IPS DF 4.7 (cell line): ENCODE measurements at regions not wholly inside any gene's neighbourhood (a gene's known extent, or its start where the extent isn't known, plus 50 kb on each side); places are given as distances from the start of the nearest gene placed in this dataset.
"Not testable (repeated sequence)": the region's sequence is repeated elsewhere in the genome, so short reads cannot be mapped to it uniquely, and the experiment has no call there.

ENCODE experiments used
- DNase-seq: peaks from one replicate; pipeline ENCODE4 v3.0.0-alpha.2; 2013; ENCODE audit warnings: low spot score; ENCODE audit errors: extremely low read depth

GRCh38 chr4:126888968-126889367 is 743.8 kb upstream of the INTU start:
- DNase-seq: no peak

GRCh38 chr4:126890383-126890782 is 742.4 kb upstream of the INTU start:
- no peak for DNase-seq

GRCh38 chr4:126890994-126891393 is 741.8 kb upstream of the INTU start:
- DNase-seq: no peak

GRCh38 chr4:126894963-126895362 is 737.8 kb upstream of the INTU start:
- no peak for DNase-seq

- no peak for DNase-seq
Observed at GRCh38 chr4:126895988-126896570, 736.7 kb upstream of the INTU start.

- DNase-seq: no peak
Observed at GRCh38 chr4:126897038-126897437, 735.7 kb upstream of the INTU start.

GRCh38 chr4:126898815-126899214 is 733.9 kb upstream of the INTU start:
- no peak for DNase-seq

GRCh38 chr4:126899331-126899801 is 733.4 kb upstream of the INTU start:
- no peak for DNase-seq

GRCh38 chr4:126906466-126906865 is 726.3 kb upstream of the INTU start:
- DNase-seq: peak; percentile 16

- DNase-seq: no peak
Observed at GRCh38 chr4:126907389-126907788, 725.4 kb upstream of the INTU start.

GRCh38 chr4:126916049-126916625 is 716.6 kb upstream of the INTU start:
- DNase-seq: no peak

GRCh38 chr4:126916626-126917140 is 716.1 kb upstream of the INTU start:
- DNase-seq: no peak

GRCh38 chr4:126922328-126922938 is 710.3 kb upstream of the INTU start:
- not testable (repeated sequence) for DNase-seq

- DNase-seq: no peak
Observed at GRCh38 chr4:126924237-126924636, 708.5 kb upstream of the INTU start.

- not testable (repeated sequence) for DNase-seq
Observed at GRCh38 chr4:126930059-126930458, 702.7 kb upstream of the INTU start.

GRCh38 chr4:126935801-126936200 is 697.0 kb upstream of the INTU start:
- no peak for DNase-seq

GRCh38 chr4:126937342-126937741 is 695.4 kb upstream of the INTU start:
- DNase-seq: no peak

GRCh38 chr4:126937846-126938422 is 694.8 kb upstream of the INTU start:
- no peak for DNase-seq

- no peak for DNase-seq
Observed at GRCh38 chr4:126939401-126939800, 693.4 kb upstream of the INTU start.

GRCh38 chr4:126947536-126947935 is 685.2 kb upstream of the INTU start:
- no peak for DNase-seq

- no peak for DNase-seq
Observed at GRCh38 chr4:126954537-126955291, 678.0 kb upstream of the INTU start.
